ENCODE measurements at regions not wholly inside any gene's neighbourhood (a gene's known extent, or its start where the extent isn't known, plus 50 kb on each side); places are given as distances from the start of the nearest gene placed in this dataset.

- no peak for DNase-seq (ENCODE audit: low read depth in 4 of 4, low spot score in 1 of 4)
These were observed 336.5 kb downstream of the TMEM135 start for GRCh38 chr11:87374038-87374807.
